OCI-LY7 (cell line): ENCODE measurements at regions not wholly inside any gene's neighbourhood (a gene's known extent, or its start where the extent isn't known, plus 50 kb on each side); places are given as distances from the start of the nearest gene placed in this dataset.

Source experiments
- BruUV-seq: library from RNA; stranded (reverse); fragments of 400-500 nt; replicated peaks from 2 replicates; lab custom pipeline; 2021; lab: Mats Ljungman, UMichigan
- CTCF ChIA-PET: fragments of 300-600 bp; sonication (Branson Sonifier 250); formaldehyde crosslinking; loops from one replicate; lab custom pipeline; 2022; ENCODE audit warnings: antibody characterized with exemption; ENCODE audit not compliant: unreplicated experiment; lab: Charles Lee
- POLR2A ChIA-PET: fragments of 300-600 bp; sonication (Branson Sonifier 250); formaldehyde crosslinking; loops from one replicate; lab custom pipeline; 2022; ENCODE audit warnings: antibody characterized with exemption; lab: Charles Lee
- DNase-seq: peaks from one replicate; pipeline ENCODE4 v3.0.0-alpha.2; 2015; ENCODE audit warnings: low spot score
- H2AFZ ChIP-seq: fragments of 200-600 bp; sonication (generic), shearing (Covaris generic); 2 replicates; pipeline ENCODE4 v1.6.1; 2014; ENCODE audit warnings: mild to moderate bottlenecking, antibody characterized with exemption, low read length, moderate library complexity
- H3K27ac ChIP-seq: fragments of 200-600 bp; sonication (generic); 2 replicates; pipeline ENCODE4 v1.5.1; 2014; ENCODE audit warnings: mixed run types, low read depth, mild to moderate bottlenecking, moderate library complexity, low read length, inconsistent platforms; ENCODE audit not compliant: poor library complexity, severe bottlenecking
- H3K36me3 ChIP-seq: fragments of 200-600 bp; sonication (generic); 2 replicates; pipeline ENCODE4 v1.6.1; 2014; ENCODE audit warnings: mild to moderate bottlenecking, antibody characterized with exemption, low read length, moderate library complexity, mixed read lengths; ENCODE audit not compliant: insufficient read depth
- H3K4me1 ChIP-seq: fragments of 200-600 bp; sonication (generic); 2 replicates; pipeline ENCODE4 v1.5.1; 2014; ENCODE audit warnings: mild to moderate bottlenecking, low read length; ENCODE audit not compliant: insufficient read depth, poor library complexity, severe bottlenecking
- H3K4me2 ChIP-seq: fragments of 200-600 bp; sonication (generic); 2 replicates; pipeline ENCODE4 v1.6.1; 2014; ENCODE audit warnings: mild to moderate bottlenecking, low read length
- H3K4me3 ChIP-seq: fragments of 200-600 bp; sonication (generic); 2 replicates; pipeline ENCODE4 v1.5.1; 2014; ENCODE audit warnings: mild to moderate bottlenecking, low read depth, low read length; ENCODE audit not compliant: poor library complexity, severe bottlenecking
- H3K79me2 ChIP-seq: fragments of 200-600 bp; sonication (generic); 2 replicates; pipeline ENCODE4 v1.6.1; 2016; ENCODE audit warnings: low read depth, mild to moderate bottlenecking, low read length, moderate library complexity, mixed read lengths; ENCODE audit not compliant: insufficient read depth
- H3K9me2 ChIP-seq: fragments of 200-600 bp; sonication (generic); 2 replicates; pipeline ENCODE4 v1.6.1; 2016; ENCODE audit warnings: mild to moderate bottlenecking, low read length, mixed read lengths; ENCODE audit not compliant: insufficient read depth
- H3K9me3 ChIP-seq: fragments of 200-600 bp; sonication (generic); 2 replicates; pipeline ENCODE4 v1.6.1; 2014; ENCODE audit warnings: mild to moderate bottlenecking, mixed run types, low read length, mixed read lengths
- H4K20me1 ChIP-seq: fragments of 200-600 bp; sonication (generic); 2 replicates; pipeline ENCODE4 v1.6.1; 2014; ENCODE audit warnings: mild to moderate bottlenecking, antibody characterized with exemption, low read length, moderate library complexity, mixed read lengths; ENCODE audit not compliant: insufficient read depth
- CTCF ChIP-seq: fragments of 200-600 bp; sonication (generic); conservative IDR thresholded peaks from 2 replicates; pipeline ENCODE4 v1.5.1; 2014; ENCODE audit warnings: mild to moderate bottlenecking, antibody characterized with exemption, low read length, moderate library complexity, mixed read lengths
- EZH2phosphoT487 ChIP-seq: fragments of 200-600 bp; sonication (generic); IDR thresholded peaks from 2 replicates; pipeline ENCODE4 v1.6.1; 2018; ENCODE audit warnings: low read depth, borderline replicate concordance, mild to moderate bottlenecking, mixed run types, antibody characterized with exemption, low read length, moderate library complexity, mixed read lengths
- intact Hi-C: fragments of 100-400 bp; cut with micrococcal nuclease; formaldehyde crosslinking; loops from one replicate; pipeline ENCODE4 v1.10.0; 2022; ENCODE audit not compliant: unreplicated experiment

- ChIA-PET POLR2A (interaction anchor here (0.7 kb wide), 1 partner anchor 623 kb away, joined by 3 read pairs; no protein-coding TSS in a partner anchor), CTCF (no interaction called here)
- Histone ChIP-seq H3K27ac (no peak overlapping the region), H3K4me2 (no peak overlapping the region), H3K9me3 (no peaks in the 10 kb centered on the region), H3K4me3 (no peak overlapping the region), H2AFZ (no peak overlapping the region), H3K4me1 (no peaks in the 10 kb centered on the region), H3K9me2 (no peaks in the 10 kb centered on the region), H4K20me1 (no peaks in the 10 kb centered on the region), H3K79me2 (no peaks in the 10 kb centered on the region), H3K36me3 (no peaks in the 10 kb centered on the region)
- no TSS peak for BruUV-seq
- DNase-seq = no peak
- TF ChIP-seq CTCF (no peak), EZH2phosphoT487 (no peak)
- intact Hi-C loops = no loop called here
Measured at GRCh38 chr12:46433829-46434228, 61.3 kb upstream of the SLC38A2 start.

GRCh38 chr12:46432325-46432724, 59.8 kb upstream of the SLC38A2 start:
- no peaks in the 10 kb centered on the region for H4K20me1 ChIP-seq
- ChIA-PET POLR2A (no interaction called here), CTCF (no interaction called here)
- H3K27ac ChIP-seq = no peak overlapping the region
- intact Hi-C loops = no loop called here
- no peaks in the 10 kb centered on the region for H3K79me2 ChIP-seq
- H3K9me3 ChIP-seq = no peaks in the 10 kb centered on the region
- H2AFZ ChIP-seq = no peak overlapping the region
- H3K4me3 ChIP-seq = no peak overlapping the region
- no peak for DNase-seq
- no TSS peak for BruUV-seq
- no peak overlapping the region for H3K4me2 ChIP-seq
- no peaks in the 10 kb centered on the region for H3K9me2 ChIP-seq
- no peaks in the 10 kb centered on the region for H3K4me1 ChIP-seq
- no peaks in the 10 kb centered on the region for H3K36me3 ChIP-seq
- TF ChIP-seq CTCF (no peak), EZH2phosphoT487 (no peak)

GRCh38 chr12:46430340-46430948, 57.9 kb upstream of the SLC38A2 start:
- TF ChIP-seq EZH2phosphoT487 (no peak), CTCF (no peak)
- H3K9me3 ChIP-seq = no peaks in the 10 kb centered on the region
- peak overlapping the region; percentile 44; the same call in 1 of the 2 replicates for H2AFZ ChIP-seq
- H3K79me2 ChIP-seq = no peaks in the 10 kb centered on the region
- H3K4me3 ChIP-seq = no peak overlapping the region
- ChIA-PET POLR2A (interaction anchor here (1.2 kb wide), 1 partner anchor 357 kb away, joined by 3 read pairs; no protein-coding TSS in a partner anchor), CTCF (no interaction called here)
- H3K36me3 ChIP-seq = no peaks in the 10 kb centered on the region
- intact Hi-C loops = no loop called here
- H3K4me1 ChIP-seq = no peaks in the 10 kb centered on the region
- DNase-seq = no peak
- no peak overlapping the region for H3K4me2 ChIP-seq
- H4K20me1 ChIP-seq = no peaks in the 10 kb centered on the region
- no TSS peak for BruUV-seq
- no peak overlapping the region for H3K27ac ChIP-seq
- H3K9me2 ChIP-seq = no peaks in the 10 kb centered on the region
